ENCODE measurements at regions not wholly inside any gene's neighbourhood (a gene's known extent, or its start where the extent isn't known, plus 50 kb on each side); places are given as distances from the start of the nearest gene placed in this dataset.

DNA sequence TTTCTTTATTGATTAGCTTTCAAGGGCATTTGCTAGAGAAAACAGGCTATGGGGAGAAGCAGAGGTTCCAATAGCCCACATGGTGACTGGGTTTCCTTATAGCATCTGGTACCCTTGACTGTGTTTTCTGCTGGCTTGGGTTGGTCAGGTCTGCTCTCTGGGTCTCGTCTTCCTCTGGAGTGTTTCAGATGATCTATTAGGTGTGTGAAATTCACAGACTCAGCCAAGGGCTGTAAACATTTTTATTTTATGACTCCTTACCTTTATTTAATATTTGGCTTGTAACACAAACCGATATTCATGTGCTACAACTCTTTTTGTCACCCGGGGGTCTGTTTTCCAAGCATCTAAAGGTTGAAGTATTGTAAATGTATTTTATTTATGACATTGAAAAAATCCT is 338.9 kb downstream of the GADD45G start:
- no peak for TF ChIP-seq POLR2A (IDR thresholded peaks at IDR 0.05; ENCODE audit: low read length)
- TF ChIP-seq GATA1 (IDR thresholded peaks at IDR 0.05; ENCODE audit: low read depth, low read length): no peak
